Liver (tissue), 3 donors: ENCODE measurements at regions not wholly inside any gene's neighbourhood (a gene's known extent, or its start where the extent isn't known, plus 50 kb on each side); places are given as distances from the start of the nearest gene placed in this dataset.

Experiments used
- CTCF ChIP-seq: fragments of 150-350 bp; IDR thresholded peaks from 2 replicates; pipeline ENCODE4 v1.5.1; 2017; ENCODE audit warnings: improper control_type of control experiment, low read depth, low read length; ENCODE audit not compliant: missing input control
- GABPA ChIP-seq, 2 donors: IDR thresholded peaks in 1 of 2; conservative IDR thresholded peaks in 1 of 2; 2 replicates each; pipeline ENCODE4 v1.6.1; 2016; ENCODE audit warnings: antibody characterized with exemption in 2 of 2, mild to moderate bottlenecking in 1 of 2, moderate library complexity in 1 of 2
- HNF4G ChIP-seq: IDR thresholded peaks from 2 replicates; pipeline ENCODE4 v1.6.1; 2016; ENCODE audit warnings: antibody characterized with exemption
- JUND ChIP-seq, 2 donors: IDR thresholded peaks; 2 replicates each; pipeline ENCODE4 v1.6.1; 2016; ENCODE audit warnings: antibody characterized with exemption in 2 of 2
- RAD21 ChIP-seq, 2 donors: IDR thresholded peaks; 2 replicates each; pipeline ENCODE4 v1.6.1; 2016; ENCODE audit warnings: antibody characterized with exemption in 2 of 2, mild to moderate bottlenecking in 2 of 2
- SP1 ChIP-seq: IDR thresholded peaks from 2 replicates; pipeline ENCODE4 v1.6.1; 2018; ENCODE audit warnings: antibody characterized with exemption, mild to moderate bottlenecking
- donor health status: healthy.
- donor health status: healthy.

GRCh38 chr13:87554045-87554444 is 117.1 kb upstream of the SLITRK5 start:
- TF ChIP-seq CTCF = no peak
- TF ChIP-seq RAD21 (IDR thresholded peaks at IDR 0.05) = no peak
- TF ChIP-seq GABPA (IDR thresholded peaks at IDR 0.05 in 1 of 2, conservative IDR thresholded peaks at IDR 0.05 in 1 of 2) = no peak
- no peak for TF ChIP-seq SP1
- no peak for TF ChIP-seq JUND (IDR thresholded peaks at IDR 0.05)
- TF ChIP-seq HNF4G = no peak
